ENCODE measurements at regions not wholly inside any gene's neighbourhood (a gene's known extent, or its start where the extent isn't known, plus 50 kb on each side); places are given as distances from the start of the nearest gene placed in this dataset.

GRCh38 chr11:112811783-112812182, 149.4 kb upstream of the NCAM1 start:
- no peak for TF ChIP-seq CTCF (IDR thresholded peaks at IDR 0.05)
- Mint-ChIP-seq H3K9me3 (peaks cover 2% of the 10 kb centered on the region), H3K4me3 (no peak overlapping the region), H3K4me1 (ENCODE audit: low read depth) (no peaks in the 10 kb centered on the region), H3K27me3 (peaks cover 3% of the 10 kb centered on the region), H3K27ac (no peak overlapping the region), H3K36me3 (ENCODE audit: low read depth) (no peaks in the 10 kb centered on the region)
- Histone ChIP-seq H3K27me3 (ENCODE audit: control insufficient read depth in 1 of 2, insufficient read depth in 2 of 2, low read length in 2 of 2) (peaks cover 0 to 2% of the 10 kb centered on the region in 2 experiments), H3K4me3 (ENCODE audit: low read length) (no peak overlapping the region), H3K36me3 (ENCODE audit: insufficient read depth, low read length) (no peaks in the 10 kb centered on the region), H3K27ac (ENCODE audit: low read depth in 1 of 2, low read length in 2 of 2) (no peak overlapping the region), H3K9me3 (ENCODE audit: control insufficient read depth in 1 of 2, insufficient read depth in 1 of 2, low read length in 2 of 2) (no peaks in the 10 kb centered on the region), H3K4me1 (ENCODE audit: insufficient read depth, low read length) (no peaks in the 10 kb centered on the region)
- intact Hi-C loops (cut with DNase I, micrococcal nuclease), result no loop called here
- DNase-seq (no peak), ATAC-seq (ENCODE audit: poor library complexity) (no peak)
- ChIA-PET POLR2A (no interaction called here), CTCF (no interaction called here)

GRCh38 chr11:112812729-112813128, 148.5 kb upstream of the NCAM1 start:
- Histone ChIP-seq H3K4me3 (ENCODE audit: low read length) (no peak overlapping the region), H3K36me3 (ENCODE audit: insufficient read depth, low read length) (no peaks in the 10 kb centered on the region), H3K9me3 (ENCODE audit: control insufficient read depth in 1 of 2, insufficient read depth in 1 of 2, low read length in 2 of 2) (no peaks in the 10 kb centered on the region), H3K27ac (ENCODE audit: low read depth in 1 of 2, low read length in 2 of 2) (no peak overlapping the region), H3K4me1 (ENCODE audit: insufficient read depth, low read length) (no peaks in the 10 kb centered on the region), H3K27me3 (ENCODE audit: control insufficient read depth in 1 of 2, insufficient read depth in 2 of 2, low read length in 2 of 2) (peaks cover 0 to 2% of the 10 kb centered on the region in 2 experiments)
- intact Hi-C loops (cut with DNase I, micrococcal nuclease), result no loop called here
- Mint-ChIP-seq H3K27ac (no peak overlapping the region), H3K36me3 (ENCODE audit: low read depth) (no peaks in the 10 kb centered on the region), H3K4me3 (no peak overlapping the region), H3K9me3 (peaks cover 2% of the 10 kb centered on the region), H3K4me1 (ENCODE audit: low read depth) (no peaks in the 10 kb centered on the region), H3K27me3 (peaks cover 3% of the 10 kb centered on the region)
- ChIA-PET CTCF (no interaction called here), POLR2A (no interaction called here)
- no peak for DNase-seq
- no peak for ATAC-seq (ENCODE audit: poor library complexity)
- TF ChIP-seq CTCF (IDR thresholded peaks at IDR 0.05), result no peak

DNA sequence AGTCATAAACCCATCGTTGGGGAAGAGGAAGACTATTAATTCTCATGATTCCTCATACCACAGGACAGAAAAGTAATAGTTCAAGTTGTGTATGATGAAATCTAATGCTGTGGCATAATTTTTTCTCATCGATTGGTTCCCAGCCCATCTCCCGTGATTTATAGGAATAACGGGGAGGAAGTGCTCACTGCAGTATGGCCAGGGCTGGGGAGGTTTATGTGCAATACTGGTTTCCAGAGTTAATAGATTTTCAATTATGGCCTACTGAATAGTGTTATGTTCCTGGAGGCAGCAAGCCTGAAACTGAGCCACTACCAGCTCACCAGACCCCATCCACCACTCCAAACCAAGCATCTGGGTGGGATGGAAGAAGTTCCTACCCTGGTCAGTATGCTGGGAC, 147.1 kb upstream of the NCAM1 start:
- Mint-ChIP-seq H3K9me3 (peaks cover 2% of the 10 kb centered on the region), H3K36me3 (ENCODE audit: low read depth) (no peaks in the 10 kb centered on the region), H3K27ac (no peak overlapping the region), H3K4me3 (no peak overlapping the region), H3K4me1 (ENCODE audit: low read depth) (no peaks in the 10 kb centered on the region), H3K27me3 (peaks cover 3% of the 10 kb centered on the region)
- no peaks in the 10 kb centered on the region for H3K36me3 ChIP-seq (ENCODE audit: insufficient read depth, low read length)
- no peak for TF ChIP-seq CTCF (IDR thresholded peaks at IDR 0.05)
- no peak for DNase-seq
- intact Hi-C loops (cut with DNase I, micrococcal nuclease), result no loop called here
- H3K27me3 ChIP-seq (ENCODE audit: control insufficient read depth in 1 of 2, insufficient read depth in 2 of 2, low read length in 2 of 2), result peaks cover 0 to 2% of the 10 kb centered on the region in 2 experiments
- no peak for ATAC-seq (ENCODE audit: poor library complexity)
- H3K9me3 ChIP-seq (ENCODE audit: control insufficient read depth in 1 of 2, insufficient read depth in 1 of 2, low read length in 2 of 2), result no peaks in the 10 kb centered on the region
- H3K4me3 ChIP-seq (ENCODE audit: low read length), result no peak overlapping the region
- ChIA-PET POLR2A (no interaction called here), CTCF (no interaction called here)
- H3K4me1 ChIP-seq (ENCODE audit: insufficient read depth, low read length), result no peaks in the 10 kb centered on the region
- H3K27ac ChIP-seq (ENCODE audit: low read depth in 1 of 2, low read length in 2 of 2), result no peak overlapping the region

All from CD4-positive, alpha-beta T cell (primary cell).